ENCODE measurements at regions not wholly inside any gene's neighbourhood (a gene's known extent, or its start where the extent isn't known, plus 50 kb on each side); places are given as distances from the start of the nearest gene placed in this dataset.

DNA sequence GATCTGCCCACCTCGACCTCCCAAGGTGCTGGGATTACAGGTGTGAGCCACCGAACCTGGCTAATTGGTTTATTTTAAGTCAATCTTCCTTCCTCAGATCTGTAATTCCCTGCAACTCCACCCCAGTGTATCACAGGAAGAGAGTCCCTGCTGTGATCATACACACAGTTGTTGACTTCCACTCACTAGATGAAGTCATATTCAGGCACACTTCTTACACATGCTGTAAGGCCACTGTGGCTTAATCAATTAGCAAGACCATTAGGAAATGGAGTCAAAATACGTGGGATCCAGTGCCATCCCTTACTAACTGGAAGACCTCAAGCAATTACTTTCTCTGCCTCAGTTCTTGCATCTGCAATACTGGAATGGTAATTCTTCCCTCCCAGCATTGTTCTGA lies 66.1 kb upstream of the PAX2 start:
- H3K27ac ChIP-seq, result no peak overlapping the region
- no peak for TF ChIP-seq ZFX (IDR thresholded peaks at IDR 0.05; ENCODE audit: borderline replicate concordance)
- TF ChIP-seq, protein P1, sequence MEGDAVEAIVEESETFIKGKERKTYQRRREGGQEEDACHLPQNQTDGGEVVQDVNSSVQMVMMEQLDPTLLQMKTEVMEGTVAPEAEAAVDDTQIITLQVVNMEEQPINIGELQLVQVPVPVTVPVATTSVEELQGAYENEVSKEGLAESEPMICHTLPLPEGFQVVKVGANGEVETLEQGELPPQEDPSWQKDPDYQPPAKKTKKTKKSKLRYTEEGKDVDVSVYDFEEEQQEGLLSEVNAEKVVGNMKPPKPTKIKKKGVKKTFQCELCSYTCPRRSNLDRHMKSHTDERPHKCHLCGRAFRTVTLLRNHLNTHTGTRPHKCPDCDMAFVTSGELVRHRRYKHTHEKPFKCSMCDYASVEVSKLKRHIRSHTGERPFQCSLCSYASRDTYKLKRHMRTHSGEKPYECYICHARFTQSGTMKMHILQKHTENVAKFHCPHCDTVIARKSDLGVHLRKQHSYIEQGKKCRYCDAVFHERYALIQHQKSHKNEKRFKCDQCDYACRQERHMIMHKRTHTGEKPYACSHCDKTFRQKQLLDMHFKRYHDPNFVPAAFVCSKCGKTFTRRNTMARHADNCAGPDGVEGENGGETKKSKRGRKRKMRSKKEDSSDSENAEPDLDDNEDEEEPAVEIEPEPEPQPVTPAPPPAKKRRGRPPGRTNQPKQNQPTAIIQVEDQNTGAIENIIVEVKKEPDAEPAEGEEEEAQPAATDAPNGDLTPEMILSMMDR (IDR thresholded peaks at IDR 0.05), result no peak

DNA sequence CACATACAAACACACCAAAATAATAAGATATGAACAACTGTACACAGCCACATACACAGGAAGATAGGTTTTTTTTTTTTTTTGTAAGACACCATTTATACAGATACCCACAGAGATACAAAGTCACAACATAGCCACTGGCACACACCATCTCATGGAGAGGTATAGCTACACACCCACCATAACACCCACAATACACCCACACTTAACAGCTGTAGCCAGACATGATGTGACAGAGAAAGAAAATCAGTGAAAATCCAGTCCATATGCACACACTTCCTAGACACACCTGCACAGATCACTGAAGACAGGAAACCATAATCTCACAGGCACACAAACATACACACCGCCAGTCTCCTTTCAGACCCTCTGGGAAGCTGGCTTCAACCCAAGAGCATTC lies 62.4 kb upstream of the PAX2 start:
- H3K27ac ChIP-seq, result no peak overlapping the region
- TF ChIP-seq, protein P1 (IDR thresholded peaks at IDR 0.05), result no peak

GRCh38 chr10:100683545-100684300 lies 61.7 kb upstream of the PAX2 start:
- H3K27ac ChIP-seq, result no peak overlapping the region
- TF ChIP-seq, protein P1 (IDR thresholded peaks at IDR 0.05), result no peak
- no peak for TF ChIP-seq ZFX (IDR thresholded peaks at IDR 0.05; ENCODE audit: borderline replicate concordance)

GRCh38 chr10:100684688-100685235 lies 60.6 kb upstream of the PAX2 start:
- TF ChIP-seq, protein P1 (IDR thresholded peaks at IDR 0.05), result no peak
- TF ChIP-seq ZFX (IDR thresholded peaks at IDR 0.05; ENCODE audit: borderline replicate concordance), result no peak
- no peak overlapping the region for H3K27ac ChIP-seq

- TF ChIP-seq ZFX (IDR thresholded peaks at IDR 0.05; ENCODE audit: borderline replicate concordance), result no peak
- TF ChIP-seq, protein P1 (IDR thresholded peaks at IDR 0.05), result no peak
- no peak overlapping the region for H3K27ac ChIP-seq
Observed at GRCh38 chr10:100685331-100685730, 60.1 kb upstream of the PAX2 start.

DNA sequence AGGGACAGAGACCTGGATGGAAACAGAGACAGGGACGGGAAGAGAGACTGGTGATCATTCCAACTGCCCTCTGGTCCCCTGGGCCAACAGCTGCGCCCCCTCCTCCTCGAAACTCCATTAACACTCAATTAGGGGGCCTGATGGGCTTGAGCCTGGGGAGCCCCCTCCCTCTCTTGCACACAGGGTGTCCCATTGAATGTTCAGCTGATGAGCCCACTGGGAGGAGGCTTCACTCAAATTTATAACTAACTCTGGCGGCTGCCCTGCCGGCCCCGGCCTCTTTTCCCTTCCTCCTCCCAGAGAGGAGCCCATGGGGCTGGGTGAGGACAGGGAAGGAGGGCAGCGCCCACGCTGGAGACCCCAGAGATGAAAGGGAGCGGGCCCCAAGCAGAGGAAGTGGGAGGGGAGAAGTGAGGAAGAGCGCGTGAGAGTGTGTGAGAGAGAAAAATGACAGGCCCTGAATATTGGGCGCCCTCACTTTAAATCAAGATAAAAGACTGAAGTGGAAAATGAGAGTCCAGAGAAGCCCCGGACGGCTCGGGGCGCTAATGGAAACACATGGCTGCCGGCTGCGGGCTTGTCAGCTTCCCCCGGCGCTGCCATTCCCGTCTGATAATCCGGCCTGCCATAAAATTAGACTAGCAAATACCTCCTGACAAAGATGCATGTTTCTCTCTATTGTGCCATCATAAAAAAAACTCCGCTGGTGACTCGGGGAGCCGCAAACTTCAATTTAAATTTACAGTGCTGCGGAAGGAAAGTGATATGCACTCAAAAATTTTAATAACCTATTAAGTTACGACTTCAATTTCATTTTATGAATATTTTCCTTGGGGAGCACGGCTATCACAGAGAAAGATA lies 58.0 kb upstream of the PAX2 start:
- H3K27ac ChIP-seq, result no peak overlapping the region
- TF ChIP-seq, protein P1 (IDR thresholded peaks at IDR 0.05), result no peak
- TF ChIP-seq ZFX (IDR thresholded peaks at IDR 0.05; ENCODE audit: borderline replicate concordance), result no peak

- TF ChIP-seq ZFX (IDR thresholded peaks at IDR 0.05; ENCODE audit: borderline replicate concordance), result no peak
- TF ChIP-seq, protein P1 (IDR thresholded peaks at IDR 0.05), result no peak
- no peak overlapping the region for H3K27ac ChIP-seq
Observed at GRCh38 chr10:100688201-100688600, 57.2 kb upstream of the PAX2 start.
